Lower lobe of right lung (tissue), 2 donors: ENCODE measurements at regions not wholly inside any gene's neighbourhood (a gene's known extent, or its start where the extent isn't known, plus 50 kb on each side); places are given as distances from the start of the nearest gene placed in this dataset.

Experiments used
- ATAC-seq, 2 donors: fragments of 200-7000 bp; cut with Tn5 transposase; one replicate each; pipeline ENCODE4 v1.9.1; 2020 to 2022; ENCODE audit warnings: mild to moderate bottlenecking in 2 of 2, moderate library complexity in 2 of 2
- DNase-seq: peaks from one replicate; pipeline ENCODE4 v3.0.0-alpha.2; 2020
- H3K27ac ChIP-seq: fragments of 200-600 bp; one replicate; pipeline ENCODE4 v1.8.0; 2022
- H3K27me3 ChIP-seq: fragments of 200-600 bp; one replicate; pipeline ENCODE4 v1.8.0; 2022; ENCODE audit warnings: low read depth
- H3K36me3 ChIP-seq: fragments of 200-600 bp; one replicate; pipeline ENCODE4 v1.8.0; 2022; ENCODE audit warnings: mild to moderate bottlenecking
- H3K4me1 ChIP-seq: fragments of 200-600 bp; one replicate; pipeline ENCODE4 v1.8.0; 2022
- H3K4me3 ChIP-seq: fragments of 200-600 bp; one replicate; pipeline ENCODE4 v1.8.0; 2022; ENCODE audit warnings: mild to moderate bottlenecking
- H3K9me3 ChIP-seq: fragments of 200-600 bp; one replicate; pipeline ENCODE4 v1.8.0; 2022
- CTCF ChIP-seq: fragments of 200-600 bp; IDR thresholded peaks from one replicate; pipeline ENCODE4 v1.8.0; 2022; ENCODE audit warnings: antibody characterized with exemption, mild to moderate bottlenecking
- intact Hi-C: fragments of 100-400 bp; cut with DNase I; formaldehyde crosslinking; loops from one replicate; pipeline ENCODE4 v1.11.0; 2022
- donor health status: DM: no; HTN: yes; CAD: no; lungs with severe emphysema.

GRCh38 chr3:182451871-182452270, 341.4 kb upstream of the ATP11B start:
- no peak for TF ChIP-seq CTCF
- Histone ChIP-seq H3K4me3 (no peak overlapping the region), H3K4me1 (no peaks in the 10 kb centered on the region), H3K27me3 (no peaks in the 10 kb centered on the region), H3K9me3 (no peaks in the 10 kb centered on the region), H3K36me3 (no peaks in the 10 kb centered on the region), H3K27ac (no peak overlapping the region)
- ATAC-seq (no peak), DNase-seq (no peak)
- intact Hi-C loops = no loop called here

GRCh38 chr3:182455011-182455410, 338.3 kb upstream of the ATP11B start:
- no peak for TF ChIP-seq CTCF
- no peaks in the 10 kb centered on the region for H3K4me1 ChIP-seq
- H3K4me3 ChIP-seq = no peak overlapping the region
- ATAC-seq = no peak
- intact Hi-C loops = no loop called here
- H3K36me3 ChIP-seq = no peaks in the 10 kb centered on the region
- DNase-seq = no peak
- no peak overlapping the region for H3K27ac ChIP-seq
- no peaks in the 10 kb centered on the region for H3K27me3 ChIP-seq
- no peaks in the 10 kb centered on the region for H3K9me3 ChIP-seq

- H3K27me3 ChIP-seq = no peaks in the 10 kb centered on the region
- H3K4me1 ChIP-seq = no peaks in the 10 kb centered on the region
- H3K36me3 ChIP-seq = no peaks in the 10 kb centered on the region
- DNase-seq (no peak), ATAC-seq (no peak)
- no peak overlapping the region for H3K4me3 ChIP-seq
- intact Hi-C loops = no loop called here
- no peak for TF ChIP-seq CTCF
- H3K9me3 ChIP-seq = peaks cover 4% of the 10 kb centered on the region
- H3K27ac ChIP-seq = no peak overlapping the region
Observed at GRCh38 chr3:182460303-182460702, 333.0 kb upstream of the ATP11B start.

- no peak overlapping the region for H3K27ac ChIP-seq
- no peaks in the 10 kb centered on the region for H3K27me3 ChIP-seq
- H3K36me3 ChIP-seq = no peaks in the 10 kb centered on the region
- H3K4me3 ChIP-seq = no peak overlapping the region
- H3K9me3 ChIP-seq = peaks cover 4% of the 10 kb centered on the region
- DNase-seq (no peak), ATAC-seq (no peak)
- intact Hi-C loops = no loop called here
- no peak for TF ChIP-seq CTCF
- H3K4me1 ChIP-seq = no peaks in the 10 kb centered on the region
Observed at GRCh38 chr3:182462152-182462551, 331.2 kb upstream of the ATP11B start.

GRCh38 chr3:182464513-182465145, 328.7 kb upstream of the ATP11B start:
- DNase-seq = no peak
- intact Hi-C loops = no loop called here
- peaks cover 4% of the 10 kb centered on the region for H3K9me3 ChIP-seq
- H3K4me1 ChIP-seq = no peaks in the 10 kb centered on the region
- no peaks in the 10 kb centered on the region for H3K36me3 ChIP-seq
- no peak overlapping the region for H3K4me3 ChIP-seq
- H3K27me3 ChIP-seq = no peaks in the 10 kb centered on the region
- no peak overlapping the region for H3K27ac ChIP-seq
- no peak for TF ChIP-seq CTCF
- ATAC-seq = no peak
